Lung (tissue), 10 donors: ENCODE measurements at regions not wholly inside any gene's neighbourhood (a gene's known extent, or its start where the extent isn't known, plus 50 kb on each side); places are given as distances from the start of the nearest gene placed in this dataset. TPM values are rescaled to one million over a fixed set of nuclear protein-coding genes. Genes with fewer than 3 reads are reported as not detected.
"Not testable (repeated sequence)": the region's sequence is repeated elsewhere in the genome, so short reads cannot be mapped to it uniquely, and the experiment has no call there.

ENCODE experiments used
- ATAC-seq: fragments of 200-7000 bp; cut with Tn5 transposase; one replicate; pipeline ENCODE4 v1.9.1; 2020; ENCODE audit warnings: moderate number of reproducible peaks; ENCODE audit not compliant: insufficient read depth, low FRiP score
- DNase-seq, 3 donors: peaks; one replicate each; pipeline ENCODE4 v3.0.0-alpha.2; 2013 to 2017
- H3K27ac ChIP-seq, 2 donors: one replicate each; pipeline ENCODE4 v1.5.1; 2013; ENCODE audit warnings: mild to moderate bottlenecking in 2 of 2, moderate library complexity in 2 of 2, control low read depth in 1 of 2, inconsistent platforms in 1 of 2, low read depth in 1 of 2, low read length in 1 of 2
- H3K27me3 ChIP-seq, 3 donors: one replicate each; pipeline ENCODE4 v1.5.1; 2013; ENCODE audit warnings: low read length in 2 of 3; ENCODE audit not compliant: control insufficient read depth in 3 of 3, insufficient read depth in 3 of 3
- H3K36me3 ChIP-seq, 4 donors: one replicate each; pipeline ENCODE4 v1.5.1; 2013; ENCODE audit warnings: low read length in 4 of 4, mild to moderate bottlenecking in 1 of 4, moderate library complexity in 1 of 4; ENCODE audit not compliant: control insufficient read depth in 4 of 4, insufficient read depth in 4 of 4
- H3K4me1 ChIP-seq, 5 donors: one replicate each; pipeline ENCODE4 v1.5.1; 2013; ENCODE audit warnings: low read length in 5 of 5, mild to moderate bottlenecking in 2 of 5, moderate library complexity in 1 of 5; ENCODE audit not compliant: control insufficient read depth in 5 of 5, insufficient read depth in 5 of 5
- H3K4me3 ChIP-seq: one replicate; pipeline ENCODE4 v1.5.1; 2013; ENCODE audit warnings: mild to moderate bottlenecking, control low read depth, moderate library complexity
- H3K9ac ChIP-seq, 2 donors: one replicate each; pipeline ENCODE4 v1.5.1; 2013; ENCODE audit warnings: low read length in 2 of 2, control low read depth in 1 of 2; ENCODE audit not compliant: insufficient read depth in 1 of 2
- H3K9me3 ChIP-seq, 4 donors: one replicate each; pipeline ENCODE4 v1.5.1; 2013; ENCODE audit warnings: low read length in 3 of 4, mild to moderate bottlenecking in 1 of 4, moderate library complexity in 1 of 4; ENCODE audit not compliant: control insufficient read depth in 4 of 4, insufficient read depth in 3 of 4
- WGBS, 2 donors: extraction: QIAGEN DNeasy Blood & Tissue Kit; methylation state at CpG; one replicate each; pipeline ENCODE4 v1.1.7; 2013; 5-methylcytosine and 5-hydroxymethylcytosine counted together
- small RNA-seq: library from RNA; depleted of rRNA; stranded (forward); fragments of <200 nt; gene quantifications from one replicate; pipeline ENCODE3, GENCODE V24; 2014; ENCODE audit warnings: low replicate concordance
- donor health status: Bipolar disorder and iron deficiency.
- donor health status: healthy.
- donor health status: DM: yes; HTN: yes; CAD: no.

- WGBS, 2 donors, result 80 to 88% methylated on average over 1 to 3 of the region's 4 CpGs
- H3K4me3 ChIP-seq, H3K27me3 ChIP-seq, ATAC-seq, H3K4me1 ChIP-seq, H3K36me3 ChIP-seq, H3K27ac ChIP-seq, H3K9ac ChIP-seq, H3K9me3 ChIP-seq, DNase-seq: not testable (repeated sequence)
Measured at GRCh38 chr7:150169943-150170490, 153.1 kb upstream of the LRRC61 start.

GRCh38 chr7:150183602-150184001 lies 139.6 kb upstream of the LRRC61 start:
- H3K4me3 ChIP-seq, H3K36me3 ChIP-seq, H3K9ac ChIP-seq, ATAC-seq, H3K9me3 ChIP-seq, H3K4me1 ChIP-seq, H3K27me3 ChIP-seq, DNase-seq, H3K27ac ChIP-seq: not testable (repeated sequence)
- 100% methylated on average over 1 of the region's 1 CpG for WGBS, 2 donors

- H3K27ac ChIP-seq, H3K9ac ChIP-seq, DNase-seq, ATAC-seq, H3K9me3 ChIP-seq, H3K4me1 ChIP-seq, H3K4me3 ChIP-seq, H3K27me3 ChIP-seq, H3K36me3 ChIP-seq: not testable (repeated sequence)
- 51 to 86% methylated on average over 1 of the region's 1 CpG for WGBS, 2 donors
Measured at GRCh38 chr7:150189963-150190362, 133.2 kb upstream of the LRRC61 start.

GRCh38 chr7:150192541-150192940 lies 130.6 kb upstream of the LRRC61 start:
- not testable (repeated sequence) for ATAC-seq, H3K4me3 ChIP-seq, H3K4me1 ChIP-seq, H3K9me3 ChIP-seq, DNase-seq, H3K36me3 ChIP-seq, H3K9ac ChIP-seq, H3K27ac ChIP-seq, H3K27me3 ChIP-seq
- 76 to 86% methylated on average over 4 of the region's 4 CpGs for WGBS, 2 donors

GRCh38 chr7:150193866-150194265 lies 129.3 kb upstream of the LRRC61 start:
- not testable (repeated sequence) for H3K4me1 ChIP-seq, H3K9me3 ChIP-seq, H3K27me3 ChIP-seq, H3K36me3 ChIP-seq, H3K27ac ChIP-seq, DNase-seq, ATAC-seq, H3K9ac ChIP-seq, H3K4me3 ChIP-seq
- WGBS, 2 donors, result 33 to 48% methylated on average over 3 of the region's 3 CpGs

Small RNA genes lying in the stretch of these regions (small RNA-seq; reads per million reads assigned to genes)
- gene AC092666.2, result not detected
